ENCODE measurements at regions not wholly inside any gene's neighbourhood (a gene's known extent, or its start where the extent isn't known, plus 50 kb on each side); places are given as distances from the start of the nearest gene placed in this dataset.
"Not testable (repeated sequence)": the region's sequence is repeated elsewhere in the genome, so short reads cannot be mapped to it uniquely, and the experiment has no call there.

DNA sequence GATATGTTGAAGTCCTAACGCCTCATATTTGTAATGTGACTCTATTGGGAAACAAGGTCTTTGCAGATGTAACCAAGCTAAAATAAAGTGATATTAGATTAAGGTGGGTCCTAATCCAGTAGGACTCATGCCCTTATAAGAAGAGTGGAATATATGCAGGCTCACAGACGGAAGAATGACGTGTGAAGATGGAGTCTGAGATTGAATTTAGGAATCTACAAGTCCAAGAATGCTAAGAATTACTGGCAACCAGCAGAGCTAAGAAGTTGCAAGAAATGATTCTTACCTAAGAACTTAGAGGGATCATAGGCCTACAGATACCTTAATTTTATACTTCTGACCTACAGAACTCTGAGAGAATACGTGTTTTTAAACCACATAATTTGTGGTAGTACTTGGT, 350.0 kb upstream of the ST8SIA4 start:
- Histone ChIP-seq H3K27ac (ENCODE audit: low read depth in 2 of 2, low read length in 2 of 2) (no peak overlapping the region), H3K27me3 (ENCODE audit: control insufficient read depth, insufficient read depth, low read length) (no peaks in the 10 kb centered on the region), H3K4me1 (ENCODE audit: control insufficient read depth in 2 of 3, insufficient read depth in 2 of 3, low read depth in 1 of 3, low read length in 3 of 3) (no peaks in the 10 kb centered on the region), H3K9me3 (ENCODE audit: control insufficient read depth in 2 of 3, insufficient read depth in 1 of 3, low read length in 3 of 3) (no peaks in the 10 kb centered on the region), H3K36me3 (ENCODE audit: control insufficient read depth in 2 of 3, insufficient read depth in 3 of 3, low read length in 3 of 3) (no peaks in the 10 kb centered on the region), H3K4me3 (ENCODE audit: low read length in 3 of 3) (no peak overlapping the region), H3K9ac (ENCODE audit: low read length in 3 of 3) (no peak overlapping the region)
- intact Hi-C loops (cut with DNase I) = no loop called here
- FAIRE-seq (no peak), DNase-seq (no peak)
- TF ChIP-seq, protein P1, sequence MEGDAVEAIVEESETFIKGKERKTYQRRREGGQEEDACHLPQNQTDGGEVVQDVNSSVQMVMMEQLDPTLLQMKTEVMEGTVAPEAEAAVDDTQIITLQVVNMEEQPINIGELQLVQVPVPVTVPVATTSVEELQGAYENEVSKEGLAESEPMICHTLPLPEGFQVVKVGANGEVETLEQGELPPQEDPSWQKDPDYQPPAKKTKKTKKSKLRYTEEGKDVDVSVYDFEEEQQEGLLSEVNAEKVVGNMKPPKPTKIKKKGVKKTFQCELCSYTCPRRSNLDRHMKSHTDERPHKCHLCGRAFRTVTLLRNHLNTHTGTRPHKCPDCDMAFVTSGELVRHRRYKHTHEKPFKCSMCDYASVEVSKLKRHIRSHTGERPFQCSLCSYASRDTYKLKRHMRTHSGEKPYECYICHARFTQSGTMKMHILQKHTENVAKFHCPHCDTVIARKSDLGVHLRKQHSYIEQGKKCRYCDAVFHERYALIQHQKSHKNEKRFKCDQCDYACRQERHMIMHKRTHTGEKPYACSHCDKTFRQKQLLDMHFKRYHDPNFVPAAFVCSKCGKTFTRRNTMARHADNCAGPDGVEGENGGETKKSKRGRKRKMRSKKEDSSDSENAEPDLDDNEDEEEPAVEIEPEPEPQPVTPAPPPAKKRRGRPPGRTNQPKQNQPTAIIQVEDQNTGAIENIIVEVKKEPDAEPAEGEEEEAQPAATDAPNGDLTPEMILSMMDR (IDR thresholded peaks at IDR 0.05; ENCODE audit: borderline replicate concordance, extremely low read depth, insufficient read depth) = no peak

DNA sequence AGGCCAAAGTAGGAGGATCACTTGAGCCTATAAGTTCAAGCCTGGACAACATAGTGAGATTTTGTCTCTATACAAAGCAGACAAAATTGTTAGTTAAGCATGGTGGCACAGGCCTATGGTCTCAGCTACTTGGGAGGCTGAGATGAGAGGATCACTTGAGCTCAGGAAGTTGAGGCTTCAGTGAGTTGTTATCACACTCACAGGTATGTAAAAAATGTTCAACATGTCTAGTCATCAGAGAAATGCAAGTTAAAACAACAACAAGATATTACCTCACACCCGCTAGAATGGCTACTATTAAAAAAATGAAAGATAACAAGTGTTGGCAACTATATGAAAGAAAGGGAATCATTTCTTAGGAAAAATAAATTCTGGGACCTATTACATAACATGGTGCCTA, 341.5 kb upstream of the ST8SIA4 start:
- DNase-seq (no peak), FAIRE-seq (no peak)
- Histone ChIP-seq H3K27me3 (ENCODE audit: control insufficient read depth, insufficient read depth, low read length) (no peaks in the 10 kb centered on the region), H3K27ac (ENCODE audit: low read depth in 2 of 2, low read length in 2 of 2) (no peak overlapping the region), H3K4me1 (ENCODE audit: control insufficient read depth in 2 of 3, insufficient read depth in 2 of 3, low read depth in 1 of 3, low read length in 3 of 3) (no peaks in the 10 kb centered on the region), H3K9ac (ENCODE audit: low read length in 3 of 3) (no peak overlapping the region), H3K4me3 (ENCODE audit: low read length in 3 of 3) (no peak overlapping the region), H3K9me3 (ENCODE audit: control insufficient read depth in 2 of 3, insufficient read depth in 1 of 3, low read length in 3 of 3) (no peaks in the 10 kb centered on the region), H3K36me3 (ENCODE audit: control insufficient read depth in 2 of 3, insufficient read depth in 3 of 3, low read length in 3 of 3) (no peaks in the 10 kb centered on the region)
- intact Hi-C loops (cut with DNase I) = no loop called here
- TF ChIP-seq, protein P1 (IDR thresholded peaks at IDR 0.05; ENCODE audit: borderline replicate concordance, extremely low read depth, insufficient read depth) = no peak

DNA sequence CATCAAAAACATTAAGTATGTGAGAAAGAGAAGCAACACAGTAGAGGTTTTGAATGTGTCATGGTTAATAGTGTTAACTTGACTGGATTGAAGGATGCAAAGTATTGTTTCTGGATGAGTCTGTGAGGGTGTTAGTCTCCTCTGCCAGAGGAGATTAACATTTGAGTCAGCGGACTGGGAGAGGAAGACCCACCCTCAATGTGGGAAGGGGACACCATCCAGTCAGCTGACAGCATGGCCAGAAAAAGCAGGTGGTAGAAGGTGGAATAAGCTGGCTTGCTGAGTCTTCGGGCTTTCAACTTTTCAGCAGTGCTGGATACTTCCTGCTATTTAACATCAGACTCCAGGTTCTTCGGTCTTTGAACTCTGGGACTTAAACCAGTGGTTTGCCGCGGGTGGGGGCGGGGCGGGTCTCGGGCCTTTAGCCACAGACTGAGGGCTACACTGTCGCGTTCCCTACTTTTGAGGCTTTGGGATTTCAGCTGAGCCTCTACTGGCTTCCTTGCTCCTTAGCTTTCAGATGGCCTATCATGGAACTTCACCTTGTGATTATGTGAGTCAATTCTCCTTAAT, 309.9 kb upstream of the ST8SIA4 start:
- no peak for DNase-seq
- Histone ChIP-seq H3K27me3 (ENCODE audit: control insufficient read depth, insufficient read depth, low read length) (no peaks in the 10 kb centered on the region), H3K36me3 (ENCODE audit: control insufficient read depth in 2 of 3, insufficient read depth in 3 of 3, low read length in 3 of 3) (no peaks in the 10 kb centered on the region), H3K9me3 (ENCODE audit: control insufficient read depth in 2 of 3, insufficient read depth in 1 of 3, low read length in 3 of 3) (no peaks in the 10 kb centered on the region), H3K4me1 (ENCODE audit: control insufficient read depth in 2 of 3, insufficient read depth in 2 of 3, low read depth in 1 of 3, low read length in 3 of 3) (no peaks in the 10 kb centered on the region), H3K9ac (ENCODE audit: low read length in 3 of 3) (no peak overlapping the region), H3K27ac (ENCODE audit: low read depth in 2 of 2, low read length in 2 of 2) (no peak overlapping the region), H3K4me3 (ENCODE audit: low read length in 3 of 3) (no peak overlapping the region)
- intact Hi-C loops (cut with DNase I) = no loop called here
- TF ChIP-seq, protein P1 (IDR thresholded peaks at IDR 0.05; ENCODE audit: borderline replicate concordance, extremely low read depth, insufficient read depth) = no peak
- no peak for FAIRE-seq

DNA sequence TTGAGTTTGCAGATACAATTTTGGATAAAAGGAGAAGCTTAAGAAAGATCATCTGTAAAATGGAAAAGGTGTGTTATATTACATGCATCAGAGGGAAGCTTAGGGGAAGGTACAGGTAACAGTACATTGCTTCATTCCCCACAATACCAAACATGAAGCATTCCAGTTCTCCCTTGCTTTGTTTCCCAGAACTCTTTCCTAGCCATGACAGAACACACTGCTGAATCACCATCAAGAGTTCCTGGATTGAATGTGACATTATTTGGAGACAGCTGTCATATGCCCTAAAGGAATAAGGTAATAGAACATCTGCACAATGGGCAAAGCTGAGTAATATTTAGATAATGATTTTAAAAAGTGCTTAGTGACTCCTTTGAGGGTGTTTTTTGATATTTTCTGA, 303.5 kb upstream of the ST8SIA4 start:
- Histone ChIP-seq H3K4me1 (ENCODE audit: control insufficient read depth in 2 of 3, insufficient read depth in 2 of 3, low read depth in 1 of 3, low read length in 3 of 3) (no peaks in the 10 kb centered on the region), H3K9me3 (ENCODE audit: control insufficient read depth in 2 of 3, insufficient read depth in 1 of 3, low read length in 3 of 3) (no peaks in the 10 kb centered on the region), H3K9ac (ENCODE audit: low read length in 3 of 3) (no peak overlapping the region), H3K36me3 (ENCODE audit: control insufficient read depth in 2 of 3, insufficient read depth in 3 of 3, low read length in 3 of 3) (no peaks in the 10 kb centered on the region), H3K27ac (ENCODE audit: low read depth in 2 of 2, low read length in 2 of 2) (no peak overlapping the region), H3K4me3 (ENCODE audit: low read length in 3 of 3) (no peak overlapping the region), H3K27me3 (ENCODE audit: control insufficient read depth, insufficient read depth, low read length) (no peaks in the 10 kb centered on the region)
- intact Hi-C loops (cut with DNase I) = no loop called here
- TF ChIP-seq, protein P1 (IDR thresholded peaks at IDR 0.05; ENCODE audit: borderline replicate concordance, extremely low read depth, insufficient read depth) = no peak
- no peak for FAIRE-seq
- no peak for DNase-seq

DNA sequence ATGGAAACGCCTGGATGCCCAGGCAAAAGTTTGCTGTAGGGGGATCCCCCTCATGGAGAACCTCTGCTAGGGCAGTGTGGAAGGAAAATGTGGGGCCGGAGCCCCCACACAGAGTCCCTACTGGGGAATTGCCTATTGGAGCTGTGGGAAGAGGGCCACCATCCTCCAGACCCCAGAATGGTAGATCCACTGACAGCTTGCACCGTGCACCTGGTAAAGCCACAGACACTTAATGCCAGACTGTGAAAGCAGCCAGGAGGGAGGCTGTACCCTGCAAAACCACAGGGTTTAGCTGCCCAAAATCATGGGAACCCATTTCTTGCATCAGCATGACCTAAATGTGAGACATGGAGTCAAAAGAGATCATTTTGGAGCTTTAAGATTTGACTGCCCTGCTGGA, 302.0 kb upstream of the ST8SIA4 start:
- H3K9ac ChIP-seq (ENCODE audit: low read length in 3 of 3); H3K27me3 ChIP-seq (ENCODE audit: control insufficient read depth, insufficient read depth, low read length); DNase-seq; FAIRE-seq; H3K9me3 ChIP-seq (ENCODE audit: control insufficient read depth in 2 of 3, insufficient read depth in 1 of 3, low read length in 3 of 3); H3K4me3 ChIP-seq (ENCODE audit: low read length in 3 of 3); H3K27ac ChIP-seq (ENCODE audit: low read depth in 2 of 2, low read length in 2 of 2); H3K4me1 ChIP-seq (ENCODE audit: control insufficient read depth in 2 of 3, insufficient read depth in 2 of 3, low read depth in 1 of 3, low read length in 3 of 3); intact Hi-C loops (cut with DNase I); H3K36me3 ChIP-seq (ENCODE audit: control insufficient read depth in 2 of 3, insufficient read depth in 3 of 3, low read length in 3 of 3): not testable (repeated sequence)
